Inflammatory macrophage (primary cell): ENCODE measurements at regions not wholly inside any gene's neighbourhood (a gene's known extent, or its start where the extent isn't known, plus 50 kb on each side); places are given as distances from the start of the nearest gene placed in this dataset.
"Not testable (repeated sequence)": the region's sequence is repeated elsewhere in the genome, so short reads cannot be mapped to it uniquely, and the experiment has no call there.

Experiments used
- DNase-seq, 2 donors: peaks; one replicate each; pipeline ENCODE4 v3.0.0-alpha.2; 2020 to 2022

DNA sequence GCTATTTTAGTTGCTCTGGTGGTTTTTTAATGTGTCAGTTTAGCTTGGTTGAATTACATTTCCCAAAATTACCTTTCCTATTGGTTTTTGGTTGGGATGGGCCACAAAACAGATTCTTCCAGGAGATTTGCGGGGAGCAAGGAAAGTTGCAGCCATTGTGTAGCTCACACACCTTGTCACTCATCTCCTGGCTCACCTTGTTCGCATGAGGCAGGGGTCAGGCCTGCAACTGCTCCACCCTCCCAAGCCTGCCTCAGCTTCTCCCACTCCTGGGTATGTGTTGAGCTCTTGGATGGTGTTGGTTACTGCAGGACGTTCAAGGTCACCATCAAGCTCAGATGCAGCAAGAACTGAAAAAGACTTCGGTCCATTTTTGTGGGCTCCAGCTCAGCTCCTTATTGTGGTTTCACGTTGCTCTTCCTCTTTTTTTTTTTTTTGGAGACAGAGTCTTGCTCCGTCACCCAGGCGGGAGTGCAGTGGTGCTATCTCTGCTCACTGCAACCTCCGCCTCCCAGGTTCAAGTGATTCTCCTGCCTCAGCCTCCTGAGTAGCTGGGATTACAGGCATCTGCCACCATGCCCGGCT is 95.6 kb upstream of the METTL14 start:
- DNase-seq: peak; percentile 10 to 15

DNA sequence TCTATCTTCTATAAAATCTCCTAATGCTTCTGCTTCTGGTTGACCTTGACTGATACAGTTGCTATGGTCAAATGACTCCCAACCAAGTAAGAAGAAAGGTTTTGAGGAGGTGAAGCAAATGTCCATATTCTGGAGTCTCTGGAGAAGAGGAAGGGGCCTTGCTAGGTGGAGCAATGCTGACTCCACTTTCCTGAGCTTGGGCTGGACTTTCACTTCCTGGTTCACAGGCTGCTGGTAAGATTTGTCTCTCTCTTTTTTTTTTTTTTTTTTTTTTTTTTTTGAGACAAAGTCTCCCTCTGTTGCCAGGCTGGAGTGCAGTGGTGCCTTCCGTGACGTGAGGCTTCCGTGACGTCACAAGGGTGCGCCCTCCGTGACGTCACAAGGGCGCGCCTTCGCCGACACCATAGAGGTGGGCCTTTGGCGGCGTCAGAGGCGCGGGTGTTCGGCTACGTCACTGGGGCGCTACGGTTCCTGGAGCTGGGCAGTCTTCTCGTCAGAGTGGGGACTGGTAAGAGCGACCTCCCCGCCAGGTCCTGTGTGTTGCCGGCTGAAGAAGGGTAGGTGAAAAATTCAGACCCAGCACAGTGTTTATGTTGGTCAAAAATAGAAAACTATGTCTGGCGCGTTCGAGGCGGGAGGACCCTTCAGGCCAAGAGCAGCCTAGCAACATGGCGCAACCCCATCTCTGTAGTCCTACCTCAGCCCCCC is 93.7 kb upstream of the METTL14 start:
- DNase-seq: peak; percentile 96 to 99

DNA sequence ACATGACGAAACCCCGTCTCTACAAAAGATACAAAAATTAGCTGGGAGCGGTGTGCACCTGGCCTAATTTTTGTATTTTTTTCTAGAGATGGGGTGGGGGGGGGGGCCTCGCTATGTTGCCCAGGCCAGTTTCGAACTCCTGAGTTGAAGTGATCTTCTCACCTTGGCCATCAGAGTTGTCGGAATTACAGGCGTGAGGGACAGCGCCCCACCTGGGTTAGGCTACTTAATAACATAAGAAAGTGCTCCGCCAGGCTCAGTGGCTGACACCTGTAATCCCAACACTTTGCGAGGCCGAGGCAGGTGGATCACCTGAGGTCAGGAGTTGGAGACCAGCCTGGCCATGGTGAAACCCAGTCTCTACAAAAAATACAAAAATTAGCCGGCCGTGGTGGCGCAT is 92.9 kb upstream of the METTL14 start:
- DNase-seq: not testable (repeated sequence)

DNA sequence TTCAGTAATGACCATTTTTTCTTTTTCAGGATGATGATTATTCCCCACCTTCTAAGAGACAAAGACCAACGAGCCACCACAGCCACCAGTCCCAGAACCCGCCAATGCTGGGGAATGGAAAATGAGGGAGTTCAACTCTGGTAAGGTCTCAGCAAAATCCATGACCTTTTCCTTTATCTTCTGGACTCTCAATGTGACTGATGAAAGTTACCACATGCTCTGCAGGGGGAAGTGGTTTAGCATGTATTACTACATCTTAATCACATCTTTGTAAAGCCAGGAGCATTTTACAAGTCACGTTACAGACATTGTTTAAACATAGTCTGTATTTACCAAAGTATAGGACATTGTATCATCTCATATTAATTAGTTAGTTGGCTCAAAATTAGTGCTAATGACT is 89.3 kb upstream of the METTL14 start:
- DNase-seq: peak; percentile 37 to 39

DNA sequence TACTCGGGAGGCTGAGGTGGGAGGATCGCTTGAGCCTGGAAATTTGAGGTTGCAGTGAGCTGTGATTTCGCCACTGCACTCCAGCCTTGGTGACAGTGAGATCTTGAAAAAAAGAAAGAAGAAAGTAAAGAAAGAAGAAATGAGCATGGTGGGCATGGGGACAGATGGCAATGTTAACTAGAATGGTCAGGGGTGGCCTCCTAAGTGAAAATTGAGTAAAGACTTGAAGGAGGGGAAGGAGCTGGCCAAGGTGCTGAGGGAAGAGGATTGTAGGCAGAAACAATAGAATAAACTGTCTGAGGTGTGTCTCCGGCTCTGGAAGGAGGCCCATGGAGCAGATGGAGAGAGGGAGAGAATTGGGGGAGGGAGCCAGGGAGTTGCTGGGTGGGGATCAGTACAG is 60.1 kb upstream of the METTL14 start:
- not testable (repeated sequence) for DNase-seq

DNA sequence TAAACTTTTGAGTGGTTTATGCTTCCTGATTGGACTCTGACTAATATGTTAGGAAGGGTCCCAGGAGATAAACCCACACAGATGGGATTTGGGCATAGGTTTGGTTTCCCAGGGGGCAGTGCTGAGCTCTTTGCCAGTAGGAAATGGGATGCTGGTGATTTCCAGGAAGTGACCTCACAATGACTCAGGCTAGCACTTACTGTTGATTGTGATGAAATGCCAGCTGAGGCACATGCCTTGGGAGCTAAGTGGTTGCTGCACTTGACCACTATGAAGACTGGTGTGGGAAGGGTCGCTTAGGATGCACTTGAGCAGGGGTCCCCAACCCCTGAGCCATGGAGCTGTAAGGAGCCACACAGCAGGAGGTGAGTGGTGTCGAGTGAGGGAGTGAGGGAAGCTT is 55.5 kb upstream of the METTL14 start:
- peak; percentile 28 to 44 for DNase-seq

DNA sequence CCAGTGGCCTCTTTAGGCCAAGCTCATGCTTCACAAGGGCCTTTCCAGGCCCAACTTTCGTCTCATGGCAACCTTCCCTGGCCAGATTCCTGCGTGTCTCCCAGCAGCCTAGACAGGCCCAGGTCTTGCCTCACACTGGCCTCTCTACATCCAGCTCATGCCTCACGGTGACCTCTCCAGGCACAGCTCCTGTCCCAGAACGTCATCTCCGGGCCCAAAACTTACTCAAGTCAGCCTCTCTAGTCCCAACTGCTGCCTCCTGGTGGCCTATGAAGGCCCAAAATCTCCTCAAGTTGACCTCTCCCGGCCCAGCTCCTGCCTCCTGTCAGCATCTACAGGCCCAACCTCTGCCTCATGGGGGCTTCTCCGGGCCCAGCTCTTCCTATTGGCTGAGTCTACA is 54.3 kb upstream of the METTL14 start:
- DNase-seq: not testable (repeated sequence)

DNA sequence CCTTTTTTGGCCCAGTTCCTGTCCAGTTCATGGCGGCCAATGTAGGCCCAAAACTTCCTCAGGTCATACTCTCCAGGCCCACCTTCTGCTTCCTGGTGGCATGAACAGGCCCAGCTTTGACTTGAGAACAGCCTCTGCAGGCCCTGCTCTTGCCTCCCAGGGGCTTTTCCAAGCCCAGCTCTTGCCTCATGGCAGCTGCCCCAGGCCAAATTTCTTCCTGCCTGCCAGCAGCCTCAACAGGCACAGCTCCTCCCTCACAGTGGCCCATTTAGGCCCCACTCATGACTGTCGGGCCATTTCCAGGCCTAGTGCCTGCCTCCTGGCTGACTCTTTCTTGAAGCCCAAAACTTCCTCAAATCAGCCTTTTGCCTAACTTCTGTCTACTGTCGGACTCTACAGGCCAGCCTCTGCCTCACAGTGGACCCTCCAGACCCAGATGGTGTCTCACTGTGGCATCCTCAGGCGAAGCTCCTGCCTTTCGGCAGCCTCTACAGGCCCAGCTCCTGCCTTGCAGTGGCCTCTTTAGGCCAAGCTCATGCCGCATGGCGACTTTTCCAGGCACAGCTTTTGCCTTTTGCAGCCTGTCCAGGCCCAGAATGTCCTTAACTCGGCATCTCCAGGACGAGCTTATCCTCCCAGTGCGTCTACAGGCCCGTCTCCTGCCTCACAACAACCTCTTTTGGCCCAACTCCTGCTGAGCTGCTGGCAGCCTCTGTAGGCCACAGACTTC is 53.7 kb upstream of the METTL14 start:
- DNase-seq: not testable (repeated sequence)

DNA sequence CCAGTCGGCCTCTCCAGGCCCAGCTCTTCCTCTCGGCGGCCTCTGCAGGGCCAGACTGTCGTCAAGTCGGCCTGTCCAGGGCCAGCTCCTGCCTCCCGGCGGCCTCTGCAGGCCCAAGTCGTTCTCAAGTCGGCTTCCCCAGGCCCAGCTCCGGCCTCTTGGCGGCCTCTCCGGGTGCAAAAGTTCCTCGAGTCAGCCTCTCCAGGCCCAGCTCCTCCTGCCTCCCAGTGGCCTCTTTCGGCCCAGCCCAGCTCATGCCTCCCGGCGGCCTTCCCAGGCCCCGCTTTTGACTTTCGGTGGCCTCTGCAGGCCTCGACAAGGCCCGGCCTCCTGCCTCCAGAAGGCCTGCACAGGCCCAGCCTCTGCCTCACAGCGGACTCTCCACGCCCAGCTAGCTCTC is 51.7 kb upstream of the METTL14 start:
- DNase-seq: not testable (repeated sequence)

DNA sequence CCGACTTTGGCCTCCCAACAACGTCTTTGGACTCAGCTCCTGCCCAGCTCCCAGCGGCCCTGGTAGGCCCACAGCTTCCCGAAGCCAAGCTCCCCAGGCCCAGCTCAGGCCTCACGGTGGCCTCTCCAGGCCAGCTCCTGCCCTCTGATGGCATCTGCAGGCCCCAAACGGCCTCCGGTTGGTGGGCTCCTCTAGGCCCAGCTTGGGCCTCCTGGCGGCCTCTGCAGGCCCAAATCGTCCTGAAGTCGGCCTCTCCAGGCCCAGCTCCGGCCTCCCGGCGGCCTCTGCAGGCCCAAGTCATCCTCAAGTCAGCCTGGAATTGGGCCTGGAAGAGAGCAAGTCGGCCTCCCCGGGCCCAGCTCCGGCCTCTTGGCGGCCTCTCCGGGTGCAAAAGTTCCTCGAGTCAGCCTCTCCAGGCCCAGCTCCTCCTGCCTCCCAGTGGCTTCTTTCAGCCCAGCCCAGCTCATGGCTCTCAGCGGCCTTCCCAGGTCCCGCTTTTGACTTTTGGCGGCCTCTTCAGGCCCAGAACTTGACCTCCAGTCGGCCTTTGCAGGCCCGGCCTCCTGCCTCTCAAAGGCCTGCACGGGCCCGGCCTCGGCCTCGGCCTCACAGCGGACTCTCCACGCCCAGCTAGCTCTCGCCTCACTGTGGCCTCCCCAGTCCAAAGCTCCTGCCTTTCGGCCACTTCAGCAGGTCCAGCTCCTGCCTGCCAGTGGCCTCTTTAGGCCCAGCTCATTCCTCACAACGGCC is 50.9 kb upstream of the METTL14 start:
- not testable (repeated sequence) for DNase-seq
